ENCODE measurements at regions not wholly inside any gene's neighbourhood (a gene's known extent, or its start where the extent isn't known, plus 50 kb on each side); places are given as distances from the start of the nearest gene placed in this dataset.

DNA sequence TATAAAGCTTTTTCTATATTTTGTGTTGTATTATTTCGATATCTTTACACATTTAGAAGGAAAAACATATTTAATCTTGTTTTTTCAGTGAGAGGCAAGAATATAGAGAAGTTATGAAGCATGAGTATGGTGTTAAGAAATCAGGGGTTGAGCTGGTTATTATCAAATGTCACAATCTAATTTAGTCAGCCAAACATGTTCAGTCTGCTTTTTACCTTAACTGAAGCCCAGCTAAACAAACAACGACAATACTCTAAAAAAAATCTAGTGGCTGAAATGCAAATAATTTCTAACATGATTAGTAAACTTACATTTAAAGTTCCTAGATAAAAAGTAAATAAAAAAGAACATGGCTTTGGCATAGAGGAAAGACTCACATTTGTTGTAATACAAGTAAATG, 433.8 kb upstream of the NRSN1 start:
- TF ChIP-seq, protein P1, sequence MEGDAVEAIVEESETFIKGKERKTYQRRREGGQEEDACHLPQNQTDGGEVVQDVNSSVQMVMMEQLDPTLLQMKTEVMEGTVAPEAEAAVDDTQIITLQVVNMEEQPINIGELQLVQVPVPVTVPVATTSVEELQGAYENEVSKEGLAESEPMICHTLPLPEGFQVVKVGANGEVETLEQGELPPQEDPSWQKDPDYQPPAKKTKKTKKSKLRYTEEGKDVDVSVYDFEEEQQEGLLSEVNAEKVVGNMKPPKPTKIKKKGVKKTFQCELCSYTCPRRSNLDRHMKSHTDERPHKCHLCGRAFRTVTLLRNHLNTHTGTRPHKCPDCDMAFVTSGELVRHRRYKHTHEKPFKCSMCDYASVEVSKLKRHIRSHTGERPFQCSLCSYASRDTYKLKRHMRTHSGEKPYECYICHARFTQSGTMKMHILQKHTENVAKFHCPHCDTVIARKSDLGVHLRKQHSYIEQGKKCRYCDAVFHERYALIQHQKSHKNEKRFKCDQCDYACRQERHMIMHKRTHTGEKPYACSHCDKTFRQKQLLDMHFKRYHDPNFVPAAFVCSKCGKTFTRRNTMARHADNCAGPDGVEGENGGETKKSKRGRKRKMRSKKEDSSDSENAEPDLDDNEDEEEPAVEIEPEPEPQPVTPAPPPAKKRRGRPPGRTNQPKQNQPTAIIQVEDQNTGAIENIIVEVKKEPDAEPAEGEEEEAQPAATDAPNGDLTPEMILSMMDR (IDR thresholded peaks at IDR 0.05) = no peak
- TF ChIP-seq POLR2A (IDR thresholded peaks at IDR 0.05) (no peak), POLR2AphosphoS5 (IDR thresholded peaks at IDR 0.05) (peak in 1 of 3 donors; percentile 25)

Data from transverse colon (tissue), 4 donors.